Ovary (tissue), 3 donors: ENCODE measurements at regions not wholly inside any gene's neighbourhood (a gene's known extent, or its start where the extent isn't known, plus 50 kb on each side); places are given as distances from the start of the nearest gene placed in this dataset.

Source experiments
- POLR2A ChIP-seq: fragments of 450-650 bp; IDR thresholded peaks from one replicate; pipeline ENCODE4 v1.6.1; 2017; ENCODE audit warnings: antibody characterized with exemption, mild to moderate bottlenecking, moderate library complexity
- TF ChIP-seq, protein P1 (sequence below), 3 donors: fragments of 450-650 bp in 2 of 3; fragments of 200-600 bp in 1 of 3; IDR thresholded peaks; one replicate each; pipeline versions ENCODE4 v1.5.1 to v1.8.0; 2016 to 2022; ENCODE audit warnings: antibody characterized with exemption in 3 of 3, mild to moderate bottlenecking in 1 of 3
- donor health status: DM: no; HTN: no; CAD: no.

DNA sequence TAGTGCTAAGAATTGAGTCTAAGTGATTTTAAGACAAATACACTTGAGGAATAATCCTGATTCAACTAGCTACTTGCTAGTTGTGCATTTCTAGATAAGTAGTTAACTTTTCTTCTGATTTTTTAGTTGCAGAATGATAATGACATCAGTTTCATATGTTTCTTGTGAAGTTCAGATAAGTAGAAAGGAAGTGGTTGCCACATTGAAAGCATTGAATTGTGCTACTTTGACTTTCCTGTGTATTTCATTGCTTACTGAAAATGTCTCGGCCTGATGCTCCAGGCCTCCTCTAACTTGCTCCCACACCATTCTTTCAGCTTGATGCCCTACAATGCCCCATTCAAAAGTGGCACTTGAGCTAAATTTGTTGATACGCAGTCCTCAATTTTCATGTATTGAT is 980.0 kb downstream of the TMTC2 start:
- TF ChIP-seq, protein P1, sequence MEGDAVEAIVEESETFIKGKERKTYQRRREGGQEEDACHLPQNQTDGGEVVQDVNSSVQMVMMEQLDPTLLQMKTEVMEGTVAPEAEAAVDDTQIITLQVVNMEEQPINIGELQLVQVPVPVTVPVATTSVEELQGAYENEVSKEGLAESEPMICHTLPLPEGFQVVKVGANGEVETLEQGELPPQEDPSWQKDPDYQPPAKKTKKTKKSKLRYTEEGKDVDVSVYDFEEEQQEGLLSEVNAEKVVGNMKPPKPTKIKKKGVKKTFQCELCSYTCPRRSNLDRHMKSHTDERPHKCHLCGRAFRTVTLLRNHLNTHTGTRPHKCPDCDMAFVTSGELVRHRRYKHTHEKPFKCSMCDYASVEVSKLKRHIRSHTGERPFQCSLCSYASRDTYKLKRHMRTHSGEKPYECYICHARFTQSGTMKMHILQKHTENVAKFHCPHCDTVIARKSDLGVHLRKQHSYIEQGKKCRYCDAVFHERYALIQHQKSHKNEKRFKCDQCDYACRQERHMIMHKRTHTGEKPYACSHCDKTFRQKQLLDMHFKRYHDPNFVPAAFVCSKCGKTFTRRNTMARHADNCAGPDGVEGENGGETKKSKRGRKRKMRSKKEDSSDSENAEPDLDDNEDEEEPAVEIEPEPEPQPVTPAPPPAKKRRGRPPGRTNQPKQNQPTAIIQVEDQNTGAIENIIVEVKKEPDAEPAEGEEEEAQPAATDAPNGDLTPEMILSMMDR (IDR thresholded peaks at IDR 0.05) = no peak
- no peak for TF ChIP-seq POLR2A
